ENCODE measurements at regions not wholly inside any gene's neighbourhood (a gene's known extent, or its start where the extent isn't known, plus 50 kb on each side); places are given as distances from the start of the nearest gene placed in this dataset.

DNA sequence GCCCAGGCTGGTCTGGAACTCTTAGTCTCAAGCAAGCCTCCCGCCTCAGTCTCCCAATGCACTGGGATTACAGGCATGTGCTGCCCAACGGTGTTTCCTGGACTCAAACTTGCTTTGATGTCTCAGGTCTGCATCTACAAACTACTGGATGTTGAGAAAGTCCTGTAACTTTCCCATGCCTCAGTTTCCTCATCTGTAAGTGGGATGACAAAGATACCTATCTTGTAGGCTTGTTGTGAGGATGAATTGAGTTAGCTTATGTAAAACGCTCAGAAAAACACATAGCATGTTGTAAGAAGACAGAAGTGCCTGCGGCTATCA is 63.6 kb upstream of the NUDT4 start:
- ChIA-PET POLR2A (ENCODE audit: partially characterized antibody) (no interaction called here), CTCF (ENCODE audit: partially characterized antibody) (no interaction called here)
- no peak overlapping the region for H3K4me3 ChIP-seq (ENCODE audit: extremely low read depth in 1 of 4, insufficient read depth in 2 of 4, low read depth in 3 of 4, low read length in 4 of 4)
- no peaks in the 10 kb centered on the region for H3K79me1 ChIP-seq (ENCODE audit: low read depth, low read length)
- H3K14ac ChIP-seq (ENCODE audit: insufficient read length), result no peak overlapping the region
- no peak overlapping the region for H3K56ac ChIP-seq (replicated peaks; ENCODE audit: insufficient read length, low read depth, low read length)
- H2AK5ac ChIP-seq (ENCODE audit: low read depth, low read length), result no peak overlapping the region
- H3K9me3 ChIP-seq (ENCODE audit: insufficient read depth in 2 of 2, low read depth in 1 of 2, low read length in 1 of 2), result no peaks in the 10 kb centered on the region
- H4K8ac ChIP-seq (ENCODE audit: extremely low read depth, insufficient read depth, low read length), result no peak overlapping the region
- H3K27me3 ChIP-seq (replicated peaks in 1 of 4; ENCODE audit: control insufficient read depth in 3 of 4, extremely low read depth in 1 of 4, insufficient read depth in 3 of 4, low read length in 3 of 4), result no peaks in the 10 kb centered on the region
- no peak overlapping the region for H3K4me2 ChIP-seq (ENCODE audit: insufficient read depth in 1 of 2, low read depth in 2 of 2, low read length in 2 of 2)
- TF ChIP-seq, protein P1, sequence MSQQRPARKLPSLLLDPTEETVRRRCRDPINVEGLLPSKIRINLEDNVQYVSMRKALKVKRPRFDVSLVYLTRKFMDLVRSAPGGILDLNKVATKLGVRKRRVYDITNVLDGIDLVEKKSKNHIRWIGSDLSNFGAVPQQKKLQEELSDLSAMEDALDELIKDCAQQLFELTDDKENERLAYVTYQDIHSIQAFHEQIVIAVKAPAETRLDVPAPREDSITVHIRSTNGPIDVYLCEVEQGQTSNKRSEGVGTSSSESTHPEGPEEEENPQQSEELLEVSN (IDR thresholded peaks at IDR 0.05), result no peak
- TF ChIP-seq SP1 (IDR thresholded peaks at IDR 0.05; ENCODE audit: low read depth, low read length), result no peak
- TF ChIP-seq KDM5A (IDR thresholded peaks at IDR 0.05; ENCODE audit: low read length), result no peak
- no peak for TF ChIP-seq CTBP2 (IDR thresholded peaks at IDR 0.05; ENCODE audit: borderline replicate concordance, insufficient read depth, insufficient read length, low read length)
- TF ChIP-seq TEAD4 (IDR thresholded peaks at IDR 0.05; ENCODE audit: low read depth, low read length), result no peak
- TF ChIP-seq, protein P2, sequence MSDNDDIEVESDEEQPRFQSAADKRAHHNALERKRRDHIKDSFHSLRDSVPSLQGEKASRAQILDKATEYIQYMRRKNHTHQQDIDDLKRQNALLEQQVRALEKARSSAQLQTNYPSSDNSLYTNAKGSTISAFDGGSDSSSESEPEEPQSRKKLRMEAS (IDR thresholded peaks at IDR 0.05), result no peak
- no peak for TF ChIP-seq POU5F1 (IDR thresholded peaks at IDR 0.05; ENCODE audit: low read depth, low read length)
- no peak for TF ChIP-seq HDAC2 (IDR thresholded peaks at IDR 0.05; ENCODE audit: borderline replicate concordance in 1 of 2, low read depth in 2 of 2, low read length in 2 of 2)
- TF ChIP-seq TAF1 (IDR thresholded peaks at IDR 0.05; ENCODE audit: low read depth, low read length), result no peak
- no peak for TF ChIP-seq PHF8 (conservative IDR thresholded peaks at IDR 0.05; ENCODE audit: low read depth, low read length)
- TF ChIP-seq CHD2 (IDR thresholded peaks at IDR 0.05; ENCODE audit: low read length), result no peak
- H3K9ac ChIP-seq (replicated peaks in 1 of 4; ENCODE audit: extremely low read depth in 1 of 4, low read depth in 3 of 4, low read length in 3 of 4), result no peak overlapping the region
- DNase-seq (ENCODE audit: low read depth in 1 of 2, low spot score in 2 of 2) (no peak), FAIRE-seq (no peak)
- no peak overlapping the region for H2BK12ac ChIP-seq (ENCODE audit: low read depth, low read length)
- no peaks in the 10 kb centered on the region for H3K36me3 ChIP-seq (ENCODE audit: control insufficient read depth in 2 of 4, insufficient read depth in 4 of 4, low read length in 3 of 4)
- H3K23ac ChIP-seq (ENCODE audit: insufficient read length), result no peak overlapping the region
- no peak overlapping the region for H2BK120ac ChIP-seq (replicated peaks; ENCODE audit: low read depth, low read length)
- H4K91ac ChIP-seq (replicated peaks; ENCODE audit: insufficient read length, low read length), result no peak overlapping the region
- H3K27ac ChIP-seq (ENCODE audit: low read depth, low read length), result no peak overlapping the region
- no peaks in the 10 kb centered on the region for H3K4me1 ChIP-seq (replicated peaks in 1 of 4; ENCODE audit: control insufficient read depth in 3 of 4, insufficient read depth in 4 of 4, low read length in 3 of 4)
- no peaks in the 10 kb centered on the region for H4K20me1 ChIP-seq (replicated peaks in 1 of 2; ENCODE audit: control insufficient read depth in 1 of 2, insufficient read depth in 2 of 2, low read length in 2 of 2)
- 91% methylated on average over 4 of the region's 4 CpGs; no CpG with 5 or more reads in 1 of the 2 experiments for WGBS, 2 experiments (ENCODE audit: extremely low coverage in 1 of 2, insufficient coverage in 1 of 2, insufficient read length in 1 of 2, insufficient replicate concordance in 2 of 2, low coverage in 1 of 2, low lambda C conversion rate in 2 of 2, missing lambda C conversion rate in 1 of 2)
- H3K18ac ChIP-seq (ENCODE audit: extremely low read depth, low read length), result no peak overlapping the region
- no peaks in the 10 kb centered on the region for H3K23me2 ChIP-seq (ENCODE audit: low read depth, low read length)
- no peak overlapping the region for H2BK20ac ChIP-seq (ENCODE audit: low read length)
- no peak overlapping the region for H2BK5ac ChIP-seq (ENCODE audit: low read depth, low read length)
- no peaks in the 10 kb centered on the region for H3K79me2 ChIP-seq (ENCODE audit: control insufficient read depth in 1 of 2, insufficient read depth in 2 of 2, low read length in 2 of 2)
- H3K4ac ChIP-seq (replicated peaks; ENCODE audit: insufficient read length, low read depth, low read length), result no peak overlapping the region
- H2AFZ ChIP-seq (ENCODE audit: low read length), result no peak overlapping the region
- no peak overlapping the region for H4K5ac ChIP-seq (ENCODE audit: insufficient read length, low read depth, low read length)
- no peak overlapping the region for H2BK15ac ChIP-seq (ENCODE audit: low read length)

Measured in H1 (cell line).